Nephron progenitor cell (in vitro differentiated cells): ENCODE measurements at regions not wholly inside any gene's neighbourhood (a gene's known extent, or its start where the extent isn't known, plus 50 kb on each side); places are given as distances from the start of the nearest gene placed in this dataset.

Experiments
- DNase-seq: peaks from one replicate; pipeline ENCODE4 v3.0.0; 2021
- H3K27ac Mint-ChIP-seq: 2 replicates; pipeline ENCODE4 v1.8.0; 2021; ENCODE audit warnings: mild to moderate bottlenecking, moderate library complexity, mixed read lengths
- H3K27me3 Mint-ChIP-seq: 2 replicates; pipeline ENCODE4 v1.8.0; 2021; ENCODE audit warnings: mild to moderate bottlenecking, low read depth, mixed read lengths; ENCODE audit not compliant: poor library complexity
- H3K36me3 Mint-ChIP-seq: 2 replicates; pipeline ENCODE4 v1.8.0; 2021; ENCODE audit warnings: low read depth, mixed read lengths
- H3K4me1 Mint-ChIP-seq: 2 replicates; pipeline ENCODE4 v1.8.0; 2021; ENCODE audit warnings: mixed read lengths
- H3K4me3 Mint-ChIP-seq: 2 replicates; pipeline ENCODE4 v1.8.0; 2021; ENCODE audit warnings: mild to moderate bottlenecking, moderate library complexity, mixed read lengths
- H3K9me3 Mint-ChIP-seq: 2 replicates; pipeline ENCODE4 v1.8.0; 2021; ENCODE audit warnings: mild to moderate bottlenecking, moderate library complexity, mixed read lengths
- CTCF ChIP-seq: fragments of 200-600 bp; sonication (generic); IDR thresholded peaks from 2 replicates; pipeline ENCODE4 v1.5.0; 2021; ENCODE audit warnings: antibody characterized with exemption

- Mint-ChIP-seq H3K27ac (no peak overlapping the region), H3K4me1 (peaks cover 24% of the 10 kb centered on the region), H3K4me3 (no peak overlapping the region), H3K27me3 (peaks cover 3% of the 10 kb centered on the region), H3K36me3 (no peaks in the 10 kb centered on the region), H3K9me3 (no peaks in the 10 kb centered on the region)
- no peak for TF ChIP-seq CTCF
- DNase-seq = no peak
Measured at GRCh38 chr2:7974936-7975335, 706.9 kb upstream of the ID2 start.

GRCh38 chr2:7976206-7976605 lies 705.6 kb upstream of the ID2 start:
- no peak for DNase-seq
- no peak for TF ChIP-seq CTCF
- Mint-ChIP-seq H3K4me1 (peaks cover 24% of the 10 kb centered on the region), H3K36me3 (no peaks in the 10 kb centered on the region), H3K9me3 (peaks cover under 1% of the 10 kb centered on the region), H3K27me3 (peaks cover 6% of the 10 kb centered on the region), H3K4me3 (no peak overlapping the region), H3K27ac (no peak overlapping the region)

- DNase-seq = no peak
- Mint-ChIP-seq H3K9me3 (peaks cover 18% of the 10 kb centered on the region), H3K36me3 (peaks cover 5% of the 10 kb centered on the region), H3K4me3 (no peak overlapping the region), H3K27me3 (peaks cover 3% of the 10 kb centered on the region), H3K27ac (no peak overlapping the region), H3K4me1 (peaks cover 20% of the 10 kb centered on the region)
- TF ChIP-seq CTCF = no peak
Measured at GRCh38 chr2:7977981-7978380, 703.9 kb upstream of the ID2 start.

DNA sequence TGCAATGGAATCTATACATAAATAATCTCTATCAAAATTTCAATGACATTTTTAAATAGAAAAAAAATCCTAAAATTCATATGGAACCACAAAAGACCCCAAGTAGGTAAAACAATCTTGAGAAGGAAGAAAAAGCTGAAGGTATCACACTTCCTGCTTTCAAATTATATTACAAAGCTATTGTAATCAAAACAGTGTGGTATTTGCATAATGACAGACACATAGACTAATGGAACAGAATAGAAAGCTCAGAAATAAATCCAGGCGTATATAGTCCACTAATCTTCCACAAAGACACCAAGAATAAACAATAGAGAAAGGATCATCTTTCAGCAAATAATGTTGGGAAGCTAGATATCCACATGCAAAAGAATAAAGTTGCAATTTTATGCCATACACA lies 699.8 kb upstream of the ID2 start:
- Mint-ChIP-seq H3K27me3 (peaks cover 3% of the 10 kb centered on the region), H3K4me3 (no peak overlapping the region), H3K36me3 (peaks cover 5% of the 10 kb centered on the region), H3K9me3 (peaks cover 18% of the 10 kb centered on the region), H3K27ac (no peak overlapping the region), H3K4me1 (peaks cover 6% of the 10 kb centered on the region)
- DNase-seq = no peak
- TF ChIP-seq CTCF = no peak

- Mint-ChIP-seq H3K36me3 (peaks cover 5% of the 10 kb centered on the region), H3K27ac (no peak overlapping the region), H3K27me3 (peaks cover 3% of the 10 kb centered on the region), H3K4me1 (peaks cover 6% of the 10 kb centered on the region), H3K4me3 (no peak overlapping the region), H3K9me3 (peaks cover 18% of the 10 kb centered on the region)
- no peak for DNase-seq
- no peak for TF ChIP-seq CTCF
Measured at GRCh38 chr2:7983451-7983850, 698.4 kb upstream of the ID2 start.

GRCh38 chr2:7983912-7984311 lies 697.9 kb upstream of the ID2 start:
- peaks cover 5% of the 10 kb centered on the region for H3K36me3 Mint-ChIP-seq
- H3K27me3 Mint-ChIP-seq = peaks cover 3% of the 10 kb centered on the region

More at GRCh38 chr2:7983912-7984311, 697.9 kb upstream of the ID2 start:
- H3K4me1 Mint-ChIP-seq = peaks cover 6% of the 10 kb centered on the region
- no peak for DNase-seq
- TF ChIP-seq CTCF = no peak
- no peak overlapping the region for H3K4me3 Mint-ChIP-seq
- no peak overlapping the region for H3K27ac Mint-ChIP-seq
- H3K9me3 Mint-ChIP-seq = peaks cover 18% of the 10 kb centered on the region
